GM20431 (cell line): ENCODE measurements at regions not wholly inside any gene's neighbourhood (a gene's known extent, or its start where the extent isn't known, plus 50 kb on each side); places are given as distances from the start of the nearest gene placed in this dataset.
"Not testable (repeated sequence)": the region's sequence is repeated elsewhere in the genome, so short reads cannot be mapped to it uniquely, and the experiment has no call there.

ENCODE experiments used
- in situ Hi-C: fragments of 300-500 bp; cut with MseI, MboI; formaldehyde crosslinking; loops from one replicate; pipeline ENCODE4 v1.15.0; 2020; ENCODE audit warnings: low sequenced_read_pairs; ENCODE audit not compliant: unreplicated experiment

DNA sequence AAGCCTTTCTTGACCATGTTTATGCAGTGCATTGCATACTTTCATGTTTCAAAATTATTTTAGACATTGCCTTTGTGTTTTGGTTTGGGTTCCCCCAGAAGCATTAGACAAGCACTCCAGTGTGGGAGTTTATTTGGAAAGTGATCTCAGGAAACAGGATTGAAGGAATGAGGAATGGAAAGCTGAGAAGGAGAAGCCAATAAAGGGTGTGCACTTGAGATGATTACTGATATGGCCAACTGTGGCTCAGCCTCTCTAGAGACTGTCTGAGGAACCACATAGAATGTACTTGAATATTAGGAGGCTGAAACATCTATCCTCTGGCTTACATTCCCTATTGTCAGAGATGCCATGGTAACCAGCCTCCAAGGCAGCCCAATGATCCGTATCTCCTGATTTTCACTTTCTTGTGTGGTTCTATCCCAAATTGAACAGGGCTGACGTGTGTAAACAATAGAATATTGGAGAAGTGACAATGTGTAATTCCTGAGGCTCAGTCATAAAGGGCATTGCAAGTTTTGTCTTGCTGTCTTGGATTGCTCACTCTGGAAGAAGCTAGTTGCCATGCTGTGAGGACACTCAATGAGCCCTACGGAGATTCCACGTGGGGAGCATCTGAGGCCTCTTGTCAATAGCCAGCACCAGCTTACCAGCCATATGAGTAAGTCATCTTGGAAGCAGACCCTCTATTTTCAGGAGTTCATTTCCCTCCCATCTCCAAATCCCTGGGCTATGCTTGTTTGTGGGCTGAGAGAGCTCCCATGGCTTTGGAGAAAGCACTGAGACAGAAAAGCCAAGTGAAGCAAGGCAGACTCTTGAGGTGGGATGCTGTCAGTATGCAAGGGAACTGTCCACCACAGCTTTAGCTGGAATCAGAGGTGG lies 84.7 kb downstream of the SCN11A start:
- in situ Hi-C loops, result no loop called here

DNA sequence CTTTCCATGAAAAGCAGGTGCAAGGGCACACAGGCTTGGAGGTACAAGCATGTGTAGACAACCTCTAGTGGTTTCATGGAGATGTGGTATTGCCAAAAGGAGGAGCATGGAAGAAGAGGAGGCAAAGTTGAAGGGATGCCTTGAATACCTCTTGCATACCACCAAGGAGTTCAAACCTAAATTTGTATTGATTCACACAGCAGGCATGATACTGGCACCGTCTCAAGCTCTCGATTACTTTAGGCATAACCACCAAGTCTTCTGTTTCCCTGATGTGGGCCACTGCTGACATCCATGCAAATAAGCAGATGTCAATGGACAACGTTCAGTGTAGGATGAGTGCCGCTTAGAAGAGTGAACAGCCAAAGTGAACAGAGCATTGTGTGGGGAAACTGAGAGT lies 87.1 kb downstream of the SCN11A start:
- in situ Hi-C loops, result no loop called here

DNA sequence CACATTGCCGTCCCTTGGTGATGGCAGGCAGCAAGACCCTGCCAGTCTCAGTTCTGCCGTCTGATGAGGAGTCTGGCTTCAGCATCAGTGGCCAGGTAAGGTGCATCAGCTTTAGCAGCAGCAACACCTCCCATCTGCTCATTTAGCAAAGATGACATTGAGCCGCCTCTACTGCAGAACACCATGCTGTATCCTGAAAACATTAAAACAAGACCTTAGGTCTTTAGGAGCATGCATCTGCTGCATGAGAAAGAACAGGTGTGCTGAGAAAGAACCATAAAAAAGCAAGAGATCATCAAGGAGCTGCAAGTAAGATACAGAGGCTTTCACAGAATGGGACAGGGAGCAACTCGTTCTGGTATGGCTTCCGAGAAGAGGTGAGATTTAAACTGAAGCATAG lies 87.5 kb downstream of the SCN11A start:
- in situ Hi-C loops, result no loop called here

- in situ Hi-C loops, result no loop called here
Observed at GRCh38 chr3:38960953-38961622, 90.7 kb downstream of the SCN11A start.

- in situ Hi-C loops, result no loop called here
Observed at GRCh38 chr3:38960042-38960622, 91.6 kb downstream of the SCN11A start.

GRCh38 chr3:38958026-38958720 lies 93.6 kb downstream of the SCN11A start:
- in situ Hi-C loops, result no loop called here

- in situ Hi-C loops, result no loop called here
Observed at GRCh38 chr3:38957296-38957695, 94.4 kb downstream of the SCN11A start.

DNA sequence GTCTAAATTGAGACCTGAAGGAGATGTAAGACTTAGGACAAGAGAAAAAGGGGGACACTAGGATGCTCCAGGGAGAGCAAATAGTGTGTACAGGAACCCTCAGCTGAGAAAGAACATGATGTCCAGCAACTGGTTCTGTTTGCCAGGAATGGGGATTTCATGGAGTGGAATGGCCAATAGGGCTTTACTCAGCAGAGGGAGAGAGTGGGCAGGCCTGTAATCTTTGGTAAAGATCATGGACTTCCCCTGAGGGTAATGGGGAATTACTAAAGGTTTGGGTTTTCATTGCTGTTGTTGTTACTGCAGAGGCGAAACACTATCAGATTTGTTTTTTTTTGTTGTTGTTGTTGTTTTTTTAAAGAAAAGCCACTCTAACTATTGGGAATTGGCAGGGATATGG lies 99.0 kb downstream of the SCN11A start:
- in situ Hi-C loops, result no loop called here

DNA sequence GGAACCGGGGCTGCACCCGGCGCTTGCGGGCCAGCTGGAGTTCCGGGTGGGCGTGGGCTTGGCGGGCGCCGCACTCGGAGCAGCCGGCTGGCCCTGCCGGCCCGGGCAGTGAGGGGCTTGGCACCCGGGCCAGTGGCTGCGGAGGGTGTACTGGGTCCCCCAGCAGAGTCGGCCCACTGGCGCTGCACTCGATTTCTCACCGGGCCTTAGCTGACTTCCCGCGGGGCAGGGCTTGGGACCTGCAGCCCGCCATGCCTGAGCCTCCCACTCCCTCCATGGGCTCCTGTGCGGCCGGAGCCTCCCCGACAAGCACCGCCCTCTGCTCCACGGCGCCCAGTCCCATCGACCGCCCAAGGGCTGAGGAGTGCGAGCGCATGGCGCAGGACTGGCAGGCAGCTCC lies 100.6 kb downstream of the SCN11A start:
- in situ Hi-C loops, result not testable (repeated sequence)

- in situ Hi-C loops, result no loop called here
Observed at GRCh38 chr3:38950581-38950980, 101.2 kb downstream of the SCN11A start.

GRCh38 chr3:38949994-38950393 lies 101.8 kb downstream of the SCN11A start:
- in situ Hi-C loops, result no loop called here

- in situ Hi-C loops, result no loop called here
Observed at GRCh38 chr3:38940394-38940793, 111.3 kb downstream of the SCN11A start.

- in situ Hi-C loops, result no loop called here
Observed at GRCh38 chr3:38925351-38925750, 109.3 kb upstream of the SCN10A start.

- in situ Hi-C loops, result no loop called here
Observed at GRCh38 chr3:38916706-38917105, 100.7 kb upstream of the SCN10A start.

GRCh38 chr3:38907426-38907825 lies 91.4 kb upstream of the SCN10A start:
- in situ Hi-C loops, result no loop called here

GRCh38 chr3:38890426-38890825 lies 74.4 kb upstream of the SCN10A start:
- in situ Hi-C loops, result no loop called here

- in situ Hi-C loops, result no loop called here
Observed at GRCh38 chr3:38878646-38879045, 62.6 kb upstream of the SCN10A start.
